GM10266 (cell line): ENCODE measurements at regions not wholly inside any gene's neighbourhood (a gene's known extent, or its start where the extent isn't known, plus 50 kb on each side); places are given as distances from the start of the nearest gene placed in this dataset.

Source experiments
- DNase-seq: peaks from one replicate; pipeline ENCODE4 v3.0.0; 2012; ENCODE audit errors: extremely low spot score
- CTCF ChIP-seq: IDR thresholded peaks from 2 replicates; pipeline ENCODE4 v1.5.1; 2012; ENCODE audit warnings: mild to moderate bottlenecking, low read depth; ENCODE audit not compliant: control insufficient read depth, insufficient read depth; ENCODE audit errors: missing control alignments

- no peak for TF ChIP-seq CTCF
- no peak for DNase-seq
These were observed 173.6 kb downstream of the ISL1 start for GRCh38 chr5:51556833-51557232.

DNA sequence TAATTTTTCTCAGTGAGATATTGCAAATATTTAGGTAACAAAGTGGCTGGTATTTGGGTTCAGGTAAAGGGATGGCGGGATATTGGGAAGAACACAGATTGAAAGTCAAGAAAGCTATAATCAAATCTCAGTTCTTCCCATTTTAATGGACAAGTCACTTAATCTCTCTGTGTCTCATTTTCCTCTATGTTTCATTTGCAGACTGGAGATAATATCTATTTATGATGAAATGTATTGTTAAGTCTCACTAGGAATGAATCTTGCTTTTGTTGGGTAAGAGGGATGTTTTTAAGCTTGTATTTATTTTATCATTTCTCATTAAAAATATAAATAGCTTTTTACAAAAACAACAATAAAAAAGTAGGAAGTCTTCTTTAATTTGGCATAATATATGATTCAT lies 175.4 kb downstream of the ISL1 start:
- DNase-seq, result no peak
- TF ChIP-seq CTCF, result no peak

DNA sequence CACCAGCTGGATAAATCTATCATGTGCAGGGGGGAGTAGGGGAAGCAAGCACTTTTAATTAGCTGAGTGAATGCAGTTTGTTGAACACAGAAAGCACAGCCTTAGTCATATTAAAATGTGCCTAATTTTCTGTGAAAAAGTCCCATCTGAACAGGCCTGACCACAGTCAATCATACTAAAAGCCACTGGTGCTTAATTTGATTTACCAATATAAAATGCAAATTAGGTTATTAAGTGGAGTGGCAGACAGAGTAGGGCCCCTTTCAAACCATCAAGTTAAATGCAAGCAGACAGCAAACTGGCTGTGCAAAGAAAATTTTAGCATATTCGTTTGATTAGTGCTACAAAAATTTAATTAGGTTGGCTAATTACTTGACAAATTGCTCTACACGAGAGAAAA lies 176.1 kb downstream of the ISL1 start:
- no peak for DNase-seq
- TF ChIP-seq CTCF, result no peak

DNA sequence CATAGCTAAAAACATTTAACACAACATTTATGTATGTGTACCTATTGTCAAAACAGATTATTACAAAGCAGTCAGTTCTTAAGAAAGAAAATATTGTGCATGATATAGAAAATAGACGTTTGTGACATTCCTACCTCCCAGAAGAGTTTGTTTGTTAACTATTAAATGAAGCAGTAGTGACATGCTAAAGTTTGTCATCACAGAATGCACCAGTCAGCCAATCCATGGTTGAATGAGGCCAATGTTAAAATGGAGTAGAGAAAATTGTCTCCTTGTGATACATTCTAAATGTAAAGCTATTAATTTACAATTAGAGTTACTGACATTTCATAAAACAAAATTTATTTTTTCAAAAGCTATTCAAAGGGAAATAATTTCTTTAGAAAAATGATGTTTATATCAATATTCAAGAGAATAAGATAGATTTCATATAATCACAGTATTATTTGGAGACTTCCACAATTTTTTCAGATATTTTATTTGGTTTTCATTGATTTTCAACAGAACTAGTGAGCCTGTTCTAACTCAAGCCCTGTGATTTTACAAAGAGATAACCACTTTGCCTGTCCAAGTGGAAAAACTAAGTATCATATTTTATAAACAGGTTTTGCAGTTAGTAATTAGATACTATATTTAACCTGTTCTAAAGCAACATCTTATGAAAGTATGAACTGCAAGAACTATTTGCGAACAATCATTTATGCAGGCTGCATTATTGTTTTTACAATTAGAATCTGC lies 176.8 kb downstream of the ISL1 start:
- no peak for DNase-seq

GRCh38 chr5:51566953-51567352 lies 183.7 kb downstream of the ISL1 start:
- no peak for TF ChIP-seq CTCF
- DNase-seq, result no peak

More for the DNA sequence above, 176.8 kb downstream of the ISL1 start:
- no peak for TF ChIP-seq CTCF

DNA sequence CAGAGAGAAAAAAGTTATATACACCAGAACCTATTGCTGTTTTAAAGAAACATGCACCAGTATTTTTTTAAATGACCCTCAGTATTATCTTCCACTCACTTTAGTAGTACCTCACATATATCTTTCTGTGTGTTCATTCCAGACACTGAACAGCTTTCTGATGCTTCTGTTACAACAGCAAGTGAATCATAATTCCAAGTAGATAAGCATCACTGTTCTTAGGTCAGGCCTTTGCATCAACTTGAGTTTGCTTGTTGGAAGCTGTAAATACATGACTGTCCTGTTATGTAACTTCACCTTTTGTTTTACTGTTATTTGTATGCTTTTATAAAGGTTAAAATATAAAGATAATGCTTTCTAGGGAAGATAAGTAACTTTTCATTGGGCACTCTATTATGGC lies 184.4 kb downstream of the ISL1 start:
- TF ChIP-seq CTCF, result no peak
- DNase-seq, result no peak

- no peak for DNase-seq
- TF ChIP-seq CTCF, result no peak
These were observed 190.6 kb downstream of the ISL1 start for GRCh38 chr5:51573835-51574234.
